GM19239 (cell line): ENCODE measurements at regions not wholly inside any gene's neighbourhood (a gene's known extent, or its start where the extent isn't known, plus 50 kb on each side); places are given as distances from the start of the nearest gene placed in this dataset.

ENCODE experiments used
- DNase-seq: peaks from one replicate; pipeline ENCODE4 v3.0.0; 2011; ENCODE audit warnings: low spot score; ENCODE audit not compliant: insufficient read length
- FAIRE-seq: peaks from 2 replicates; lab custom pipeline; 2011; peaks lifted over from hg19 to GRCh38; lab: Jason Lieb, UNC

DNA sequence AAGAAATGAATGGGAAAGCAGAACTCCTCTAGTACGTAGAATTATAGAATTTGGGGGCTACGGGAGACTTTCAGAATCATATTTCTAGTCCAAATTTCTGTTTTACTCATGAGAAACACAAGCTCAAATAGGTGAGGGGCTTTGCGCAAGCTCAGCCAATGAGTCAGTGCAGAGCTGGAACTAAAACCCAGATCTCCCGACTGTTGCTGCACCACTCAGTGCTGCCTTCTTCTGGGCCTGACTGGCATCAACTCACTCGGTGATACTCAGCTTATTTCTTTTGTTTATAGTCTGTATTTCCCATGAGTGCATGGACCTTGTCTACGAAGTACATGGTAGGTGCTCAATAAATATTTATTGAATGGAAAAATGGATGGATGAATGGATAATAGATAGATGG, 280.2 kb downstream of the CDK5RAP2 start:
- DNase-seq (no peak), FAIRE-seq (no peak)

- FAIRE-seq = no peak
- DNase-seq = no peak
Measured at GRCh38 chr9:120294003-120294402, 286.0 kb downstream of the CDK5RAP2 start.

DNA sequence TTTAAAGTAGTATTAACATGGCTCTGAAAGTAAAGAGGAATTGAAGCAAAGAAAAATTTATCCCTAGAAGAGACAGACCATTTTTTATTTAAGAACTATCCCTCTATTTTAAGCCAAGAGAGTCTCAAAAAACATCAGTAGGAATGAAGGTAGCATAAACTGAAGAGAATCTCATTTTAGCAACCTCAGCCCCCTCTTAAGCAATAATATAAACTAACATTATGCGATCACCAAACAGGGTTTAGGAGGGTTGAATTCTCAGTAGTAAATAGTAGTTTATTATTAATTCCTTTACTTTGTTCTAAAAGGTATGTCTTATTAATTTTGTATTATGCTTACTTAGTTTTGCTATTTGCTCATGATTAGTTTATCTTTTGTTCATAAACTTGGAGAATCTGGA, 287.4 kb downstream of the CDK5RAP2 start:
- DNase-seq (no peak), FAIRE-seq (no peak)

DNA sequence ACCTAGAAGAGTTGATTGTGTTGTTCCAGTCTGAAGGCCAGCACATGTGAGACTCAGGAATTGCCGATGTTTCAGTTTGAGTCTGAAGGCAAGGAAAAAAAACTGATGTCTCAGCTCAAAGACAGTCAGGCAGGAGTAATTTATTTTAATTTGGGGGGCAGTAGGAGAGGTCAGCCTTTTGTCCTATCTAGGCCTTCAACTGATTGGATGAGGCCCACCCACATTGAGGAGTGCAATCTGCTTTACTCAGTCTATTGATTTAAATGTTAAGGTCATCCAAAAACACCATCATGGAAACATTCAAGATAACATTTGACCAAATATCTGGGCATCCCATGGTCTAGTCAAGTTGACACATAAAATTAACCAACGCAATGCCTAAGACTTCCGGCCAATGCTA, 288.9 kb downstream of the CDK5RAP2 start:
- no peak for FAIRE-seq
- no peak for DNase-seq

- FAIRE-seq (no peak), DNase-seq (no peak)
Measured at GRCh38 chr9:120289990-120290975, 289.7 kb downstream of the CDK5RAP2 start.

- FAIRE-seq = no peak
Measured at GRCh38 chr9:120289098-120289497, 290.9 kb downstream of the CDK5RAP2 start.

DNA sequence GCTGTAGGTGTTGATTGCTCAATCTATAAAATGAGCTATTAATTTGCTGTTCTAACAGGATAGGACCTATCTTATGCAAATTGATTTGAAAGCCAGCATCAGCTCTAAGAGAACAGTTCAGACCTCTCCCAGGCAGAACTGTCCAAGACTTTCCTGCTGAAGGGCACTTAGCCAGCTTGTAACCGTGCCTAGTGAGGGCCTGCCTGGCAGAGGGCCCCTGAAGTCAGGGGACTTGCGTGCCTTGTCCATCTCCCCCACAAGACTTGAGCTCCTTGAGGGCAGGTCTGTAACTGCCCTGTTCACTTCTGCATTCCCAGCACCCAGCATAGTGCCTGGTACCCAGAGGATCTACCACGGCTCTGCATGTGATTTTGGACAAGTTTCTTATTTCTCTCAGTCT, 293.4 kb downstream of the CDK5RAP2 start:
- no peak for DNase-seq
- no peak for FAIRE-seq

More at GRCh38 chr9:120289098-120289497, 290.9 kb downstream of the CDK5RAP2 start:
- no peak for DNase-seq

GRCh38 chr9:120284821-120285220, 295.1 kb downstream of the CDK5RAP2 start:
- no peak for DNase-seq
- FAIRE-seq = no peak

GRCh38 chr9:120281665-120282064, 298.3 kb downstream of the CDK5RAP2 start:
- no peak for FAIRE-seq
- no peak for DNase-seq

DNA sequence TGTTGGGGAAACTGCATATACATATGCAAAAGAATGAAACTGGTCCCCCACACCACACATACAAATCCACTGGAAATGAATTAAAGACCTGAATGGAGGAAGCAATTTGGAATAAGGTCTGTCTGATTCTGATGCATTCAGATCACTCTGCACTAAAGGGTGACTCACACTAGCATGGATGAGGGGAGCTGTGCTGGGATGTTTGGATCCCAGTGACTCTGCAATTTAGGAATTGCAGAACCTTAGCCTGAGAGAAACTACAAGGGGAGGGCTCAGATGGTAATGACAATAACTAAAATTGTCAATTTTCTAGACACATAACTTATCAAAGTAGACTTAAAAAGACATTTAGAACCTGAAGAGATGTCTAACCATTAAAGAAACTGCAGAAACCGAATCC, 312.0 kb downstream of the CDK5RAP2 start:
- no peak for FAIRE-seq
- no peak for DNase-seq

- DNase-seq = no peak
- FAIRE-seq = no peak
Measured at GRCh38 chr9:120265791-120266190, 314.2 kb downstream of the CDK5RAP2 start.

DNA sequence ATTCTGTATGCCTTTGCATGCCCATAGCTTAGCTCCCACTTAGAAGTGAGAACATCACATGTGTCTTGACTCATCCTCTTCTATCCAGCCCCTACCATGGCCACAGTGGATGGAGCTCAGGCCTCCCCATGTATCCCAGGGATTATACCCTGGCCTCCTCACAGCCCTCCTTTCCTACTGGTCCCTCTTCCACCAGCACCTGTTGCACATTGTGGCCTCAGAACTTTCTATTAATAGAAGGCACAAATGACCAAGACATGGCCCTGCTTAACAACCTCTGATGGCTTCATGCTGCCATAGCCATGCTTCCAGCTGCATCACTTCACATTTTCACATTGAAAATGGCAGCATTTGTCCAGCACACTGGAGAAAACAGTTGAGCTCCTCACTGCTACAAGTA, 315.4 kb downstream of the CDK5RAP2 start:
- DNase-seq (no peak), FAIRE-seq (no peak)

- no peak for FAIRE-seq
- no peak for DNase-seq
Measured at GRCh38 chr9:120263836-120264235, 316.1 kb downstream of the CDK5RAP2 start.

DNA sequence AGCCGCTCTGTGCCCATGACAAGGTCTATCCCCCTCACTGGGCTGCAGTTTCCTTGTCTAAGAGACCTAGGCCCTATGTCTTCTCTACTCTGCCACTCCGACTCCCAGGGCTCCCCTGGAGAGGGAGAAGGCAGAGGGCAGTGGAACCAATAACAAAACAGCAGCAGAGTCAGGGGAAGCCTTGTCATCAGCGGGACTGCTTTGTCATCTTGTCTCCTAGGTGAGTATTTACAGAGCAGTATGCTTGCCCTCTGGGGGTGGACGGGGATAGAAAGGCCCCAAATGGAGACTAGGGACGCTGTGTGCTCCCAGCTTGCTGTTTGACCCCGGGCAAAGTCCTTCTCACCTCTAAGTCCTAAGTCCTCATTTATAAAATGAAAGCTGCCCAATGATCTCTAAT, 318.5 kb downstream of the CDK5RAP2 start:
- DNase-seq = no peak
- FAIRE-seq = no peak

- FAIRE-seq (no peak), DNase-seq (no peak)
Measured at GRCh38 chr9:120259100-120259499, 320.9 kb downstream of the CDK5RAP2 start.

GRCh38 chr9:120258096-120258495, 321.9 kb downstream of the CDK5RAP2 start:
- FAIRE-seq = no peak

DNA sequence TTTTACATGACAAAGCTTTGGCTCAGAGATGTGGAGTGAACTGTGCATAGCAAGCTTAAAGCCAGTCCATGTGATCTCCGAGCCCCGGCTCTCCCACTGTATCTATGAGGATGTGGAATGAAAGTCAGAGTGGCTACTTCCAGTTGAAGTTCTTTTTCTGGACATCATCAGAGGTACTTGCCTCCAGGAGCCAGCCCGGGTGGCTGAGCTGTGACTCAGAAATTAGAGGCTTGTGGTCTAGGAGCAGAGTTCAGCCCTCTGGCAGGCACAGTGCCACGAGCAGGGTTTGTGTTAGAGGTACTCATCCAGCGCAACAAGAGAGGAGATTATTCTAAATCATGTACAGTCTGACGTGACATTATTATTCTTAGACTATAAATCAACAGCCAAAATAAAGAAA, 322.5 kb downstream of the CDK5RAP2 start:
- FAIRE-seq (no peak), DNase-seq (no peak)

More at GRCh38 chr9:120258096-120258495, 321.9 kb downstream of the CDK5RAP2 start:
- DNase-seq = no peak

GRCh38 chr9:120256146-120256545, 323.8 kb downstream of the CDK5RAP2 start:
- DNase-seq = no peak
- FAIRE-seq = no peak

GRCh38 chr9:120252248-120252647, 327.7 kb downstream of the CDK5RAP2 start:
- FAIRE-seq = no peak
- no peak for DNase-seq

DNA sequence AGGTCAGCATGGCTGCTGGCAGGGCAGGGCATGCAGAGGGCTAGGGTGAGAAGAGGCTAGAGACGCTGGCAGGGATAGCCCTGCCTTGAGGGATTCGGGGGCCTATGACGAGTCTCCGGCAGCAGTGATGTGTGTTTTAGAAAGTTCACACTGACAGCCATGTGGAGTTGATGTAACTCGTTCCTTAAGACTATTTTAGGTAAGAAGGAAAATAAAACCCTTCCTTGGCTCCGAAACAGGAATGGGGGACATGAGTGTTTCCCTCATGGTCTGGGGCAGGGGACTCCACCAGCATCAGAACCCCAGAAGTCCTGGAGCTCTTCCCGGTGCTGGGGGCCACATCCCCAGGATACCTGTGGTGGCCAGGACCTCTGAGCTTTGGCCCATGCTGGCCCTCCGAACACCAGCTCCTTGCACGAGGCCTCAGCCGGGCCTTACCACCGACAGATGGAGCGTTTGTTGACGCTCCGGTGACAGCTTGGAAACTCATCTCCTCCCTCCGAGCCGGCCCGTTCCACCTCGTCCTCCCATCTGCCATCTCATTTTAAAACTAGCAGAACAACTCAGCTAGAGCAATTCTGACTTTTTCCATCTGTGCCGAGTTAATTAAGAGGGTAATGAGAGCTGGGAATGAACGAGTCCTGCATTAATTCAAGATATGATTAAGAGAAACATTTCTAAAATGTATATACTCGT, 337.7 kb downstream of the CDK5RAP2 start:
- FAIRE-seq = no peak
- no peak for DNase-seq

GRCh38 chr9:120236596-120236995, 343.4 kb downstream of the CDK5RAP2 start:
- FAIRE-seq (no peak), DNase-seq (no peak)
